WI38 (cell line): ENCODE measurements at regions not wholly inside any gene's neighbourhood (a gene's known extent, or its start where the extent isn't known, plus 50 kb on each side); places are given as distances from the start of the nearest gene placed in this dataset.

Experiments
- H3K4me3 ChIP-seq: 2 replicates; pipeline ENCODE4 v1.5.1; 2011; ENCODE audit warnings: low read depth, mild to moderate bottlenecking, control low read depth, low read length
- CTCF ChIP-seq: IDR thresholded peaks from 2 replicates; pipeline ENCODE4 v1.5.1; 2012; ENCODE audit warnings: low read depth, mild to moderate bottlenecking, control low read depth, low read length

GRCh38 chr12:75877763-75878621, 153.6 kb downstream of the PHLDA1 start:
- no peak for TF ChIP-seq CTCF

GRCh38 chr12:75876832-75877762, 154.5 kb downstream of the PHLDA1 start:
- H3K4me3 ChIP-seq: no peak overlapping the region
- TF ChIP-seq CTCF: no peak

More at GRCh38 chr12:75877763-75878621, 153.6 kb downstream of the PHLDA1 start:
- H3K4me3 ChIP-seq: no peak overlapping the region

GRCh38 chr12:75874441-75874840, 157.1 kb downstream of the PHLDA1 start:
- no peak for TF ChIP-seq CTCF
- H3K4me3 ChIP-seq: no peak overlapping the region

- H3K4me3 ChIP-seq: no peak overlapping the region
- no peak for TF ChIP-seq CTCF
Measured at GRCh38 chr12:75872762-75873161, 158.8 kb downstream of the PHLDA1 start.

- no peak for TF ChIP-seq CTCF
- H3K4me3 ChIP-seq: no peak overlapping the region
Measured at GRCh38 chr12:75870878-75871277, 160.7 kb downstream of the PHLDA1 start.

- no peak overlapping the region for H3K4me3 ChIP-seq
- no peak for TF ChIP-seq CTCF
Measured at GRCh38 chr12:75868501-75868900, 163.1 kb downstream of the PHLDA1 start.

GRCh38 chr12:75865315-75865714, 166.3 kb downstream of the PHLDA1 start:
- TF ChIP-seq CTCF: no peak
- H3K4me3 ChIP-seq: no peak overlapping the region
